Neural crest cell (in vitro differentiated cells): ENCODE measurements at regions not wholly inside any gene's neighbourhood (a gene's known extent, or its start where the extent isn't known, plus 50 kb on each side); places are given as distances from the start of the nearest gene placed in this dataset.
A peak's percentile ranks its signal among the peaks of the same experiment; 100 is the strongest.

Experiments used
- DNase-seq: peaks from one replicate; pipeline ENCODE4 v3.0.0; 2021; ENCODE audit warnings: low read depth, mixed read lengths, low spot score
- H3K27ac Mint-ChIP-seq: one replicate; pipeline ENCODE4 v1.8.0; 2021; ENCODE audit warnings: mild to moderate bottlenecking, mixed read lengths; ENCODE audit not compliant: unreplicated experiment
- H3K27me3 Mint-ChIP-seq: 2 replicates; pipeline ENCODE4 v1.8.0; 2021; ENCODE audit warnings: low read depth, mild to moderate bottlenecking, mixed read lengths
- H3K36me3 Mint-ChIP-seq: 2 replicates; pipeline ENCODE4 v1.8.0; 2021; ENCODE audit warnings: low read depth, mild to moderate bottlenecking, mixed read lengths
- H3K4me1 Mint-ChIP-seq: 2 replicates; pipeline ENCODE4 v1.8.0; 2021; ENCODE audit warnings: mixed read lengths
- H3K4me3 Mint-ChIP-seq: one replicate; pipeline ENCODE4 v1.8.0; 2021; ENCODE audit warnings: mild to moderate bottlenecking, mixed read lengths
- H3K9me3 Mint-ChIP-seq: 2 replicates; pipeline ENCODE4 v1.8.0; 2021; ENCODE audit warnings: mixed read lengths
- TF ChIP-seq, protein P1 (sequence below): fragments of 200-600 bp; sonication (generic); conservative IDR thresholded peaks from 2 replicates; pipeline ENCODE4 v1.5.0; 2021; ENCODE audit warnings: antibody characterized with exemption, mild to moderate bottlenecking

DNA sequence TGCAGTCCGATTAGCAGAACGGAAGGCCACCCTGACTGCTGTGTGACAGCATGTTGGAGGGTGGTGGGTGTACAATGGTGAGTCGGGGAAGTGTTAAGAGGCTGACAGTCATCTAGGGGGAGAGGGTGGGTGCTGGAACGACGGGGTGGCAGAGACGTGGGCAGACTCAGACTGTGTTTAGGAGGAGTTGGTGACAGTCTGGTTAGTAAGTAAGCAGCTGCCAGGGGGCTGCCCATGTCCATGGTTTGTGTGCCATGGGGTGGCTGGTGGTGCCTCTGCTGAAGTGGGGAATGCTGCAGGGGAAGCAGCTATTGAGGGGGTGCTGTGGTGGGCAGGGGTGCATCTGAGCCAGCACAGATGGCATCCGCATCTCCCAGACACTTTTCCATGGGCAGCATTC, 51.3 kb upstream of the BOD1 start:
- TF ChIP-seq, protein P1, sequence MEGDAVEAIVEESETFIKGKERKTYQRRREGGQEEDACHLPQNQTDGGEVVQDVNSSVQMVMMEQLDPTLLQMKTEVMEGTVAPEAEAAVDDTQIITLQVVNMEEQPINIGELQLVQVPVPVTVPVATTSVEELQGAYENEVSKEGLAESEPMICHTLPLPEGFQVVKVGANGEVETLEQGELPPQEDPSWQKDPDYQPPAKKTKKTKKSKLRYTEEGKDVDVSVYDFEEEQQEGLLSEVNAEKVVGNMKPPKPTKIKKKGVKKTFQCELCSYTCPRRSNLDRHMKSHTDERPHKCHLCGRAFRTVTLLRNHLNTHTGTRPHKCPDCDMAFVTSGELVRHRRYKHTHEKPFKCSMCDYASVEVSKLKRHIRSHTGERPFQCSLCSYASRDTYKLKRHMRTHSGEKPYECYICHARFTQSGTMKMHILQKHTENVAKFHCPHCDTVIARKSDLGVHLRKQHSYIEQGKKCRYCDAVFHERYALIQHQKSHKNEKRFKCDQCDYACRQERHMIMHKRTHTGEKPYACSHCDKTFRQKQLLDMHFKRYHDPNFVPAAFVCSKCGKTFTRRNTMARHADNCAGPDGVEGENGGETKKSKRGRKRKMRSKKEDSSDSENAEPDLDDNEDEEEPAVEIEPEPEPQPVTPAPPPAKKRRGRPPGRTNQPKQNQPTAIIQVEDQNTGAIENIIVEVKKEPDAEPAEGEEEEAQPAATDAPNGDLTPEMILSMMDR, result no peak
- DNase-seq, result no peak
- Mint-ChIP-seq H3K4me3 (no peak overlapping the region), H3K9me3 (peaks cover 4% of the 10 kb centered on the region), H3K27ac (no peak overlapping the region), H3K4me1 (peaks cover 30% of the 10 kb centered on the region), H3K27me3 (peaks cover 7% of the 10 kb centered on the region), H3K36me3 (no peaks in the 10 kb centered on the region)

DNA sequence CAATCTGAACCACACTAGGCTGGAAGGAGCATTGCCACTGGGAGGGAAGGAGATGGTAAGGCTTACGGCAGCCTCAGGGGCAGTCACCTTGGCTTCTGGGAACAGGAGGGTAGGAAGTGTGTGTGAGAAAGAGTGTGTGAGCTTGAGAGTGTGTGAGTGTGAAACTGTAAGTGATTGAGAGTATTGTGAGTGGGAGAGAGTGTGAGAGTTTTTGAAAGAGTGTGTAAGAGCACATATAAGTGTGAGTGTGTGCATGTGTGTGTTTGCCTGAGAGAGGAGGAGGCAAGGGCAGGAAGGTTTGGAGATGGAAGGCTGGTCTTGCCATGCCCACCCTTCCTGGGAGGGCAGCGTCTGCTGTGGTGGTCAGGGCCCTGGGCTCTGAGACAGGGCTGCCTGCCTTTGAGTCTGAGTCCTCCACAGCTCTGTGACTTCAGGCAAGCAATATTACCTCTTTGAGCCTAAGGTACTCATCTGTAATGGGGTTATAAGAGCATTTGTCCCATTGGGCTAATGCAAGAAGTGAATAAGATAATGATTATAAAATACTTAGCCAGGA, 51.9 kb upstream of the BOD1 start:
- peaks cover 7% of the 10 kb centered on the region for H3K27me3 Mint-ChIP-seq
- H3K4me3 Mint-ChIP-seq, result no peak overlapping the region
- H3K36me3 Mint-ChIP-seq, result no peaks in the 10 kb centered on the region
- H3K9me3 Mint-ChIP-seq, result peaks cover 4% of the 10 kb centered on the region
- peaks cover 36% of the 10 kb centered on the region for H3K4me1 Mint-ChIP-seq
- TF ChIP-seq, protein P1, result no peak
- DNase-seq, result no peak
- H3K27ac Mint-ChIP-seq, result peak overlapping the region; percentile 64

DNA sequence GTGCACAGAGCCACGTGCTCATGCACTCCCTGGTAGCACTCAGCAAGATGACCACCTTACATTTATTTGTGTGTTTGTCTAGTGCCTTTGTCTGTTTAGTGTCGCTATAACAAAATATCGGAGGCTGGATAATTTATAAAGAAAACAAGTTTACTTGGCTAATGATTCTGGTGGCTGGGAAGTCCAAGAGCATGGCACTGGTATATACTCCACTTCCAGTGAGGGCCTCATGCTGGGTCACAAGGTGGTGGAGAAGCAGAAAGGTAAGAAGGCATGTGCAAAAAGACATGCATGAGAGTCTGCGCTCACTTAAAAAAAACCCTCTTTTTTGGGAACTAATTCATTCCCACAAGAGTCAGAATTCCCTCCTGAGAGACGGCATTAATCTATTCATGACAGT, 52.5 kb upstream of the BOD1 start:
- H3K36me3 Mint-ChIP-seq, result no peaks in the 10 kb centered on the region
- no peak for DNase-seq
- H3K9me3 Mint-ChIP-seq, result peaks cover 4% of the 10 kb centered on the region
- no peak overlapping the region for H3K4me3 Mint-ChIP-seq
- H3K27me3 Mint-ChIP-seq, result peaks cover 7% of the 10 kb centered on the region
- H3K27ac Mint-ChIP-seq, result no peak overlapping the region
- H3K4me1 Mint-ChIP-seq, result peaks cover 39% of the 10 kb centered on the region
- TF ChIP-seq, protein P1, result no peak

DNA sequence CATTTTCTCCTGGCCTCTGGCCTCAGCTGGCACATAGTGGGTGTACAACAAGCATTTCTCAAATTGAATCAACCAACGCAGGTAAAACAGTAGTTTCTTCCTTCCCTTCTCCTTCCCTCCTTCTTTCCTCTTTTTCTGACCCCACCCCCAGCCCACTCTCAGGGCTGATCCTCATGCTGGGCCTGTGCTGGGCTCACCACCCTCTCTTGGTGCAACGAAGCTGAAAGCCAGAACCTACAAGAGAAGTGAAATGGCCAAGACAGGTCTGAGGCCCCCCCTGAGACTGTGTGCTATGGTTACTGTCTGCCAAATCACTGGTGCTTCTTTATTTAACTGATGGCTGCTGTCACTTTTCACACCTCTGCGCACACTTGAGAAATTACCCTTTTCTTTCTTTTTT, 53.0 kb upstream of the BOD1 start:
- H3K36me3 Mint-ChIP-seq, result no peaks in the 10 kb centered on the region
- H3K4me1 Mint-ChIP-seq, result peaks cover 37% of the 10 kb centered on the region
- TF ChIP-seq, protein P1, result no peak
- H3K4me3 Mint-ChIP-seq, result no peak overlapping the region
- H3K27me3 Mint-ChIP-seq, result peaks cover 7% of the 10 kb centered on the region
- H3K9me3 Mint-ChIP-seq, result peaks cover 6% of the 10 kb centered on the region
- H3K27ac Mint-ChIP-seq, result no peak overlapping the region
- DNase-seq, result no peak

DNA sequence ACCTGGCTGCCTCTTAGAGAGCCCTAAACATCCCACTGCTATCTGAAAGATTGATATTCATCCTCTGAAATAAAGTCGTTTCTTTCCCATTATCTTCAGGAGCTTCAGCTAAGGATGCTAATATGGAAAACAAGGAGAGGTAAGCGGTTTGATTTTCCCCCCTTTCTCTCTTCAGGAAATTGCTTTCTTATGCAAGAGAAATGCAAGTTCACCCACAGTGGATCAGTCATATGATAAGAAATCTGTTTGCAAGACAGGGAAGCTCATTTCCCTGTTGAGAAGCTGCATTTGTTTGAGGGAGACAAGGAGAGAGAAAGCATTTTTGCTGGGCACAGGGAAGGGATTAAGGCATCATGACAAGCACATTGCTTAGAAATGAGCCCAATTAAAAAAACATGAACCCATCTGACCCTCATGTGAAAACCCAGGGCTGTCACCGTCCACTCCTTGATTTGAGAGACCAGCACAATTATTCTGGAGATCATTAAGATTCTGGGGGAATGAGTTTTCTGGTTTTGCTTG, 53.7 kb upstream of the BOD1 start:
- H3K27ac Mint-ChIP-seq, result no peak overlapping the region
- no peak for DNase-seq
- H3K4me3 Mint-ChIP-seq, result no peak overlapping the region
- no peaks in the 10 kb centered on the region for H3K36me3 Mint-ChIP-seq
- peaks cover 35% of the 10 kb centered on the region for H3K4me1 Mint-ChIP-seq
- TF ChIP-seq, protein P1, result no peak
- H3K9me3 Mint-ChIP-seq, result peaks cover 6% of the 10 kb centered on the region
- H3K27me3 Mint-ChIP-seq, result peaks cover 7% of the 10 kb centered on the region
